GM12874 (cell line): ENCODE measurements at regions not wholly inside any gene's neighbourhood (a gene's known extent, or its start where the extent isn't known, plus 50 kb on each side); places are given as distances from the start of the nearest gene placed in this dataset.

Source experiments
- TF ChIP-seq, protein P1 (sequence below): IDR thresholded peaks from 2 replicates; pipeline ENCODE4 v1.5.1; 2011; ENCODE audit warnings: low read depth, mild to moderate bottlenecking, control low read depth, low read length, moderate library complexity; ENCODE audit not compliant: insufficient read depth

DNA sequence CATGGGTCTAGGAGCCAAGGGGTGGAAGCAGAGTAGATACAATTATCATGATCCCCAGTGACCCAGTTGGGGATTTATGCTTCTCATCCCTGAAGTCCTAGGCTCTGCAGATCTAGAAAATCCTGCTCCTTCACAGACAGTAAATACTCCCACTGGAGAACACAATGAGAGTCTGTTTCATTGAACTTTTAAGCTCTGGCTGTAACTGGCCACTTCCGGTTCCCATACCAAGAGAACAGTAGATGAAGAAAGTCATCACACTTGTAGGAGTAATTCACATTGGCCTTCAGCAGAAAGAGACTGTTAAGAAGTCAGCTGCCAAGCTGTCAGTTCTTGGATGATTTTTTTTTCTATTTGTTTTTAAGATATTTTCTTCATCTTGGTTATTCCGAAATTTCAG, 597.1 kb downstream of the ACTL7B start:
- TF ChIP-seq, protein P1, sequence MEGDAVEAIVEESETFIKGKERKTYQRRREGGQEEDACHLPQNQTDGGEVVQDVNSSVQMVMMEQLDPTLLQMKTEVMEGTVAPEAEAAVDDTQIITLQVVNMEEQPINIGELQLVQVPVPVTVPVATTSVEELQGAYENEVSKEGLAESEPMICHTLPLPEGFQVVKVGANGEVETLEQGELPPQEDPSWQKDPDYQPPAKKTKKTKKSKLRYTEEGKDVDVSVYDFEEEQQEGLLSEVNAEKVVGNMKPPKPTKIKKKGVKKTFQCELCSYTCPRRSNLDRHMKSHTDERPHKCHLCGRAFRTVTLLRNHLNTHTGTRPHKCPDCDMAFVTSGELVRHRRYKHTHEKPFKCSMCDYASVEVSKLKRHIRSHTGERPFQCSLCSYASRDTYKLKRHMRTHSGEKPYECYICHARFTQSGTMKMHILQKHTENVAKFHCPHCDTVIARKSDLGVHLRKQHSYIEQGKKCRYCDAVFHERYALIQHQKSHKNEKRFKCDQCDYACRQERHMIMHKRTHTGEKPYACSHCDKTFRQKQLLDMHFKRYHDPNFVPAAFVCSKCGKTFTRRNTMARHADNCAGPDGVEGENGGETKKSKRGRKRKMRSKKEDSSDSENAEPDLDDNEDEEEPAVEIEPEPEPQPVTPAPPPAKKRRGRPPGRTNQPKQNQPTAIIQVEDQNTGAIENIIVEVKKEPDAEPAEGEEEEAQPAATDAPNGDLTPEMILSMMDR = no peak

DNA sequence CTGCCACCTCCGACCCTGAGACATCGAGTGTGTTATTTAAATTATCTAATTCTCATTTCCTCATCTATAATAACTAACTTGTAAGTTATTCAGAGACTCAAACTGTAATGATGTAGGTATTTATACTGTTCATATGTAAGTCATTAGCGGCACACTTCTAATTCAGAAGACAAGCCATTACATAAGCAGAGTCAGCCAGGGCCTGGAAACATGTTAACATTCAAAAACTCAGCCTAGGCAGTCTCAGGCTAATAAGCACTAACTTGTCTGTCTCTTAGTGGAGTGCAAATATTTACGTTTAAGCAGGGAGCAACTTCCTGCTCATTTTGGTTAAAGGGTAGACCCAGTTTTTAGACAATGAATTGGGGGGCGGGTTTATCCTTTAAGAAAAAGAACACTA, 598.4 kb downstream of the ACTL7B start:
- TF ChIP-seq, protein P1 = no peak

DNA sequence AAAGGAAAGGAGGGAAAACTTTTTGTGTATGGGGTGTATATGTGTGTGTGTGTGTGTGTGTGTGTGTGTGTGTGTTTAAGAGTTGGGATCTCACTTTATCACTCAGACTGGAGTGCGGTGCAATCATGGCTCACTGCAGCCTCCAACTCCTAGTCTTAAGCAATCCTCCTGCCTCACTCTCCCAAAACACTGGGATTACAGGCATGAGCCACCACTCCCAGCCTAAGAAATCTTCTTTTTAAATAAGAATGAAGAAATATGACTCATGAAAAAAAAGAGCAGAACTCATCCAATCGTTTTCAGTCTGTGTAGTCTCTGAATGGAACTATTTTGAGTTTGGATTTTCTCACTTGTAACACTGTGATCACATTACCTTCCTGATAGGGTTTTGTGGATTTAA, 601.5 kb downstream of the ACTL7B start:
- TF ChIP-seq, protein P1 = no peak

DNA sequence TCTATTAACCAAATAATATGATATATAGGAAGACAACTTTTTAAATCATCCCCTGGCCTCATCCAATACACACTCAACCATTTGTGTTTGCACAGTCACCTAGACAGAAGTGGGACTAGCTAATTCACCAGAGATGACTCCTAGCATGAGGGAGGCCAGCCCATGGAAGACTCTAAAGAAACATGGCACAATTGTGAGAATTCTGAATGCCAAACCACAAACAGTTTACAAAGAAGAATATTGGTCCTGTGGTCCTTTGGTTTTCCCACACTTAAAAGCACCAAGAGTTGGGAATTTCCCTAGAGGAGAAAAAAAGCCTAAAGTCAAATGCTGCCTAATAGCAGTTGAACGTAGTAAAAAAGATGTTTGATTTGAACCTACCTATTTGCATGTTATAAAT, 609.9 kb downstream of the ACTL7B start:
- TF ChIP-seq, protein P1 = no peak

DNA sequence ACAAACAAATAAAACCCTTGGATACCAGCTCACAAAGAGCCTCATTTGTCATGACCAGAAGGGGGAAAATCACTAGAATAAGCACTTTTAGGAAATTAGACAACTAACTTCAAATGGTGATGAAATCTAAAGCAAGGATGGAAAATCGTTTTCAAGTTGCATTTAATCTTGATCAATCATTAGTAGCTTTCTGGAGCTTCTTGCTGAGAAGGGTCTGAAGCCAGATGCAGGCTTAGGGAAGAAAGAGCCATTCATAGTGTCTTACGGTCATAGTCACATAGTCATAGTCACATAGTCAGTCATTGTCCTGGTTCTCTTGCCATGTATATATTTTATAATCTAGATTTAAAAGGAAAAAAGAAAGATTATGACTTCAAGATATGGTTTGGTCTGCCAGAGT, 610.5 kb downstream of the ACTL7B start:
- TF ChIP-seq, protein P1 = no peak

DNA sequence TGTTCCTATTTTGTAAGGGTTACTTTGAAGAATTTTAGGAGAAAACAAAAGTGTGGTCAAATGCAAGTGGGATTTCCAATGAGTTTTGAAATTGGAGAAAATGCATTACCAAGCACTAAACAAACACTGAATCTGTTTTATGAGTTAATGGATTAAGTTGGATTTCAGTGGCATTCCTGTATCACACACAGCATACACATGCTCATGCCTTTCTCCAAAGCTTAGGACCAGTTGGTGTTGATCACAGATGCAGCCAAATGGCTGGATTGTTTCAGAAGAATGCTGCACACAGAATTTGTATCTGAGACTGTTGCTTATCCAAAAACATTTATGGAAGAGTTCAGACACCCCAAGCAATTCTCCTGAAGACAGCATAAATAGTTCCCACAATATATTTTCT, 611.1 kb downstream of the ACTL7B start:
- TF ChIP-seq, protein P1 = no peak

DNA sequence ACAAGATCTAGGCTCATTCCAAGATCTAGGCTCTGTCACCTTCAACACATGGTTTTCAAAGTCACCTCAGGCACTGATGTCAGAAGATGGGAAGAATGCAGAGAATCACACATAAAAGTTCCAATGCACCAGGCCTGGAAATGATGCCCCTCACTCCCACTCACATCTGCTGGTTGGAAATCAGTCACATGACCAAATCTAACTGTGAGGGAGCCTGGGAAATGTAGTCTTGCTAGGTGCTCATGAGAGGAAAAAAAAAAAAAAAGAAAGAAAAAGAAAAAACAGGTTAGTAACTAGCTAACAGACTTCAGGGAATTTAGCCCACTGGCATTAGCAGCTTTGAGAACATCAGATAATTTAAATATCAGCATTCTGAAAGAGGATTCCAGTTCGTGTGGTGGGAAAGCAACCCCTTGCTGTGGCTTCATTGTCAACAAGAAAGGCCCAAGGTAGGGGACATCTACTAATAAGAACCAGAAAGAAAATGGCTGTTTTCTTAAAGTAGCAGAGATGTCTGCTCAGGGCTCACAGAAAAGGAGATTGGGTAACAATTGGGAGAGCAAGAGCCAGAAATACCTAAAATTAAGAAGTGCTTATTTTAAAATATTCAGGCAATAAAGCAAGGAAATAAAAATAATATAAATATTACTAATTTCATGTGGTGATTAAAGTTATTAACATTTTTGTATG, 614.3 kb downstream of the ACTL7B start:
- TF ChIP-seq, protein P1 = no peak
